GM12872 (cell line): ENCODE measurements at regions not wholly inside any gene's neighbourhood (a gene's known extent, or its start where the extent isn't known, plus 50 kb on each side); places are given as distances from the start of the nearest gene placed in this dataset.

ENCODE experiments used
- TF ChIP-seq, protein P1 (sequence below): IDR thresholded peaks from 3 replicates; pipeline ENCODE4 v1.5.1; 2011; ENCODE audit warnings: low read depth, mild to moderate bottlenecking, low read length, moderate library complexity; ENCODE audit not compliant: insufficient read depth

DNA sequence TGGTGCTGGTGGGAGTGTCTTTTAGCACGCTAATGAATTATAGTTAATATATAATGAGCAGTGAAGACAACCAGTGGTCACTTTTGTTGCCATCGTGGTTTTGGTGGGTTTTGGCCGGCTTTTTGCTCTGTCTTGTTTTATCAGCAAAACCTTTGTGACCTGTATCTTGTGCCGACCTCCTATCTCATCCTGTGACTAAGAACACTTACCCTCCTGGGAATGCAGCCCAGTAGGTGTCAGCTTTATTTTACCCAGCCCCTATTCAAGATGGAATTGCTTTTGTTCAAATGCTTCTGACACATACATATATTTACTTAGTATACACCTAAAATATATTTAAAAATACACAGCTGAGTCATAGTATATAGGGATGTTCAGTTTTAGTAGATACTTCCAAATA is 770.3 kb downstream of the PDCD6IP start:
- TF ChIP-seq, protein P1, sequence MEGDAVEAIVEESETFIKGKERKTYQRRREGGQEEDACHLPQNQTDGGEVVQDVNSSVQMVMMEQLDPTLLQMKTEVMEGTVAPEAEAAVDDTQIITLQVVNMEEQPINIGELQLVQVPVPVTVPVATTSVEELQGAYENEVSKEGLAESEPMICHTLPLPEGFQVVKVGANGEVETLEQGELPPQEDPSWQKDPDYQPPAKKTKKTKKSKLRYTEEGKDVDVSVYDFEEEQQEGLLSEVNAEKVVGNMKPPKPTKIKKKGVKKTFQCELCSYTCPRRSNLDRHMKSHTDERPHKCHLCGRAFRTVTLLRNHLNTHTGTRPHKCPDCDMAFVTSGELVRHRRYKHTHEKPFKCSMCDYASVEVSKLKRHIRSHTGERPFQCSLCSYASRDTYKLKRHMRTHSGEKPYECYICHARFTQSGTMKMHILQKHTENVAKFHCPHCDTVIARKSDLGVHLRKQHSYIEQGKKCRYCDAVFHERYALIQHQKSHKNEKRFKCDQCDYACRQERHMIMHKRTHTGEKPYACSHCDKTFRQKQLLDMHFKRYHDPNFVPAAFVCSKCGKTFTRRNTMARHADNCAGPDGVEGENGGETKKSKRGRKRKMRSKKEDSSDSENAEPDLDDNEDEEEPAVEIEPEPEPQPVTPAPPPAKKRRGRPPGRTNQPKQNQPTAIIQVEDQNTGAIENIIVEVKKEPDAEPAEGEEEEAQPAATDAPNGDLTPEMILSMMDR: no peak

DNA sequence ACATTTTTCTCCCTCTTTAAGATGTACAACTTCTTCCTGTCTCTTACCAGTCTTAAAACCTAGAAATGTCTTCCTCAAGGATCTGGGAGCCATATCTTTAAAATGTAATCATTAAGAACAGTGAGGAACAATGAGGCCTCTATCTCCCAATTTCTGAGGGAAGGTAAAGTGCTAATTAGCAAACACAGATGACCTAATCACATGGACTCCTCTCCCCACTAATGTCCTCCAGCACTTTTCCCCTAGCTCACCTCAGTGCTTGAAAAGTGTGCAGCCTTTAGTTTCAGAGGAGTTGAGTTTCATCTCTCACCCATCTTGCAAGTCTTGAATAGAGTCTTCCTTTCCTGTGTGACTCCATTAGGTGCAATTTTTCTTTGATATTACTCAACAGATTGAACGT is 771.0 kb downstream of the PDCD6IP start:
- TF ChIP-seq, protein P1: no peak

DNA sequence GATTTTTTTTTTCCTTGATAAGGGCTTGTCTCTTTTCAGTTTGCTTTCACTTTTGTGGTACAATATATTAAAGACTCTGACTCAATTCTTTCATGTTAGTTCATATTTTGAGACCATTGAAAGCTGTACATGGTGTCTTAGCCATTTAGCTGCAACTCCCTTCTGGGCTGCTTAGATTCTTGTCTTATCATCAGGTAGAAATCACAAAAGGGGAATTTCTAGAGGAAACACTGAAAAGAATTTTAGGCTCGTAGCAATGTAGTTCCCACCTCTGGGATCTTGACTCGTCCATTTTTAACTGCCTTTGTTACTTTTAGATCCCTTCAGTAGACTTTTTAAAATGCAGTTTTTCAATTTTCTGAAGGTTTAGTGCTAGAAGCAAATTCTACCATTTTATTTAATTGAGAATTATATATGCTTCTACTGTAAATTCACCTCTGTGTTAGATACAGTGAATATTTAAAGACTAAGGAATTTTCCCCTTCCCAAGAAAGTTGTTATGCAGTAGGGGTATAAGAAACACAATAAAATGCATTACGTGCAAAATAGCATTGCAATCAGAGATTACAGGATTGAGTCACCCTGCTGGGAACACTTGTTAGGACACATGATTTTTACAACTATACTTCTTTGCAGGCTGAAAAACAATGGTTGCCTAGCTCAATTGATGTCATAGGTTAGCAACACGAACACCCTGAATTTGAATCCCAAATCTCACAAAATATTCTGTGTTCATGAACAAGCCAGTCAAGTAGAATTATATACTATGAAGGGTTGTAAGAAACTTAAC is 772.7 kb downstream of the PDCD6IP start:
- TF ChIP-seq, protein P1: no peak

DNA sequence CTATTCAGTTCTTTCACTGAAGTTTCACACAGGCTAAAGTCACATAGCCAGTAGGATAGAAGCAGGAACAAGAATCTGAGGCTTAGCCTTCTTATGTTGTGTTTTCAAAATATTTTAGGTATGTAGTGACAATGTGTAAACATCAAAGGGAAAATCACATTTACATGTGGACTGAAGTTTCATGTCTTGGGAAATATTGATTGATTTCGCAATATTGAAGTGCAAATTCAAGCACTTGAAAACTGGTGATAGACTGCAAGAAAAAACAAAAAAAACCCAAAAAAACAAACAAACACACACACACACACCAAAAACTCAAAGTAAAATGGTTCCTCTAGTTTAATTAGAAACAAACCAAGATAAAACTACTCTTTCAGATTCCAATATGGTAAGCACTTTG is 773.3 kb downstream of the PDCD6IP start:
- TF ChIP-seq, protein P1: no peak

DNA sequence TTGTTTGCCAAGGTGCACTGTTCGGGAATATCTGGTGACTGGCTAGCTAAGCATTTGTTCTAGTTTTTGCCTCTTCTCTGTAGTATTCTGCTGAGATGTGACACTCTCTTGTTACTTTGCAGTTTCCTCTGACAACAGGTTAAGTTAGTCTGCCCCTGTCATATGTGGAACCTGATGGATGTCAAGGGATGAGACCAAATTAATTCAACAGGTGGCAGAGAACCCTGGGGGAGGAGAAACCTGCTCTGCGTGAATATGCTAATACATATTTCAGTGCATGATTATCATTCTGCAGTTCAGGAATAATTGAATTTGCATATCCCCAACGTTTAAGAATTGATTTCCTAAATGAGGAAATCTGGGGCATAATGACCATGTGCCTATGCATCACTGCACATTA is 777.3 kb downstream of the PDCD6IP start:
- TF ChIP-seq, protein P1: no peak

DNA sequence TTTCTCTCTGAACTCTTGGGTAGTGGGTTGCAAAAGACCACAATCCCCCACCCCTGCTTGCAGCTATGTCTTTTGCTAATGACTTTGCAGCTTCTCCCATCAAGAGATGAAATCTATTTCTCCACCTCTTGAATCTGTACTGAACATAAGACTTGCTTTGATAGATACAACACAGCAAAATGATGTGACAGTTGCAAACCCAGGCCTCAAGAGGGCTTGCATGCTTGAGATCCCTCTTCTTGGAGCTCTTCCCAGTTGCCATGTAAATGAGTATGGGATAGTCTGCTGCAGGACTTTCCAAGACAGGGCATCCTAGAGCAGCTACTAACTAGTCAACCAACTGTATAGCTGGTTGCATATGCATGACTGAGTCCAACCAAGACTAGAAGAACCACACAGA is 783.6 kb downstream of the PDCD6IP start:
- TF ChIP-seq, protein P1: no peak

DNA sequence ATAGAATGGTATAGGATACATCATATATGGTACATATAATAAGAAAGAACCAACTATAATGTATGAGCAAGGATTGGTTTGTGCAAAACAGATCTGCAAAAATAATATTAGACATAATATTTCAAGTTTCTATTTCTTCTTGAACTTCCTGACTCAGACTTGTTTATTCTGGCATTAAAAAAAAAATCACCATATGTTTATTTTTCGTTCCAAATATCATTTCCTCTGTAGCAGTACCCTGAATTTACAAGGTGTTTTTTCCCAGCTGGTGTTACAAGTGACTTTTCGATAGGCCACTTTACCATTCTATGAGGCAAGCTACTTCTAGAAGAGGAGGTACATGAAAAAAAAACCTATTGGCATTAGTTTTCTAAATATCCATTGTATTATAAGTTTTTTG is 785.0 kb downstream of the PDCD6IP start:
- TF ChIP-seq, protein P1: no peak
